ENCODE measurements at regions not wholly inside any gene's neighbourhood (a gene's known extent, or its start where the extent isn't known, plus 50 kb on each side); places are given as distances from the start of the nearest gene placed in this dataset.
"Not testable (repeated sequence)": the region's sequence is repeated elsewhere in the genome, so short reads cannot be mapped to it uniquely, and the experiment has no call there.

DNA sequence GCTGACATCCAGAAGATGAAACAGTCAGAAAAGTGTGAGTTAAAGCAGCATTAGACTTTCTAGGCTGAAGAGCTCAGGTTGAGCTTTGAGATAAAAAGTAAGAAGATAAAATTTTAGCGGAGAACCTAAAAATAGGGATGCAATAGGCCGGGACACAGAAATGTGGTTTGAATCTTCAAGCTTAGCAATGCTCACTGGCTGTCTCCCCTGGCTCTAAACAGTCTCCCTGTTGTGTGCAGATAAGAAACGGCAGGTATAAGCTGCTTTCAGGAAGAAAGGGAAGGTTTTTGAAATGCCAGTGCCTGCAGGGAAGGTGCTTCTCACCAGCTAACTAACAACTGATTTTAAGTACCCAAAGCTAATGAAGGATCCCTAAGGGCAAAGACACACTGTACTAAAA lies 718.7 kb upstream of the SGO1 start:
- no peak for DNase-seq

DNA sequence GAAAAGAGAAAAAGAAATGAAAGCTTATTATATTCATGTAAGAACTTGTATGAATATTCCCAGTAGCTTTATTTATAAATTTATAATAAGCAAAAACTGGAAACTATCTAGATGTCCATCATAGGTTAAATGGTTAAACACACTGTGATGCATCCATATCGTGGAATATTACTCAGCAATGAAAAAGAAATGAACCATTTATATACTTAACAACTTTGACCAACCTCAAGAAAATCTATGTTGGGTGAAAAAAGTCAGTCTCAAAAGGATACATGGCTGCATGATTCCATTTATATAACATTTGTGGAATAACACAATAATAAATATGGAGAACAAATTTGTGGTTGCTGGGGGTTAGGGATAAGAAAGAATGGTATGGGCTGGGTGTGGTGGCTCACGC lies 713.0 kb upstream of the SGO1 start:
- no peak for DNase-seq

- no peak for DNase-seq
These were observed 704.1 kb upstream of the SGO1 start for GRCh38 chr3:20890111-20890519.

DNA sequence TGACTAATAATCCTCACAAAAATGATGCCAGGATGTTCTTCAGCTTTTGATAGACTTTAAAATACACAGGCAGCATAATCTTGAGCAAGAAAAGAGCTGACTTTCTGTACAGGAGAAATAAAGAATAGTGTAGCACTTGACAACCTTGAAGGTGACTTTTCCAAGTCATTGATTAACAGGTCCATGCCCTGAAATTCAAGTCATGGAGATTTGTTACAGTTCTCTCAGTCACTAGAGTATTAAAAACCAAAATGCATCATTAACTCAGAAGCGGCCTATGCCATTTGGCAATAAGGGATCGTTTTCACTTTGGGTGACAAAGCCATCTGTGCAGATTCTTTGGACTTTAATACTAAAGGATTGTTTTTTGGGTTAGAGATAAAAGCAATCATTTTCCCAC lies 692.7 kb upstream of the SGO1 start:
- no peak for DNase-seq

- DNase-seq: no peak
These were observed 687.2 kb upstream of the SGO1 start for GRCh38 chr3:20873235-20873634.

DNA sequence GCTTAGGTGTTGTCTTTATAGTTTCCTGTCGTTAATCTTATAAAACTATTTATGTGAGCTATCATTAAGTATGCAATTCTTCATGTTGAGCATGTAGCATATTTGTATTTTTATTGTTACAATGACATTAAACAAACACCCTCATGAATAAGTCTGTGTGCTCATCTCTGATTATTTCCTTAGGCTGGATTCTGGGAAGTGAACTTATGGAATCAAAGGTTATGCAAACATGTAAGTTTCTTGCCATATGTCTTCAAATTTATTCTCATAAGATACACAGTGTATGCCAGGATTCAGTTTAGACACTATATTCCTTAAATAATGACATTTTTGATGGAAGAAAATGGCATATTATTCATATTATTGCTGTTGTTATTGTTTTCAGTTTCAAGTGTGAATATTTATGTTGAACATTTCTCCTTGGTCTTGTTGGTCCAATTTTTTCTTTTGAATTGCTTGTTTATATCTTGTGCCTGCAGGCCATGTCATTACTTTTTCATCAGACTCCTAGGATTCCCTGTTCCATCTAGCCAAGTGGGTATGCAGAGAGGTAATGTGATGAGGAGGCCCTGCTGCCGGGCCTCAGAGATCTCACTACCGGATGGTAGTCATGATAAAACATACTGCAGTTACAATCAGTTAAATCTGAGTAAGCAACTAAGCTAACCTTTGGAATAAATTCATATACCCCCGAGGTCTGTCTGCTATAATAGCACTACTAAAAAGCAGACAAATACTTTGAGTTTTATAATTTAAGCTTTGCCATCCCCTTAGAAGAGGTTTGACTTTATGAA lies 684.3 kb upstream of the SGO1 start:
- DNase-seq: no peak

GRCh38 chr3:20865803-20866202 lies 679.8 kb upstream of the SGO1 start:
- no peak for DNase-seq

DNA sequence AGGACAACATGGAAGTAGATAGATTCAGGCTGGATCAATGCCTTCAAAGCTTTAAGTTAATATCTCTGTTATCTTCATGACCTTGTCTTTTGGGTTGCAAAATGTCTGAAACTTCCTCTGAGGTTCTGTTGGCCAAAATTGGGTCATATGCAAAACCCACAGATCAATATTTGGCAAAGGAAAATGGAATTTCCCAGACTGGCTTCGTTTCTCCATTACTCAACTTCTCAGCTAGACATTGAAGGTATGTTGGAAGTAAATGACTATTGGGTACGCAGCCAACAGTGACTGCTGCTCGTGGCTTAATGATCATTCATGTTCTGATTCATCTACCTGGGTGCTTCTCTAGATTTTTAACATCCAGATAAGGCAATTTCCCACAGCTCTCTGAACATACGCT lies 675.4 kb upstream of the SGO1 start:
- DNase-seq: no peak

DNA sequence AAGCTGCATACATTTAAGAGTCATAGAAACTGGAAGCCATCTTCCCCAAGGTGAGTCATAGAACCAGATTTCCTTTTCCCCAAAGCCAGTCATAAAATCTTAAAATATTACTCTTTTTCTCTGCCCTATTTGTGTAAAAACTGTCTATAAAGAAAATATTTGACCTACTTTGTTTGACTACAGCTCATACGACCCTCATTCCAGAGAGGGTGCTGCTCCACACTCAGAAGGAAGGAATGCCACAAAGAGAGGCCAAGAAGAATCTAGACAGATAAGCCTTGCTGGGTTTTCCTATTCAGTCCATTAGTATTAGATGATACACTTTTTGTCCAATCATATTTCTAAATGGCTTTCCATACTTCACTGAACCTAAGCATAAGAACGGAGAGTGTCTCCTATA lies 671.6 kb upstream of the SGO1 start:
- no peak for DNase-seq

DNA sequence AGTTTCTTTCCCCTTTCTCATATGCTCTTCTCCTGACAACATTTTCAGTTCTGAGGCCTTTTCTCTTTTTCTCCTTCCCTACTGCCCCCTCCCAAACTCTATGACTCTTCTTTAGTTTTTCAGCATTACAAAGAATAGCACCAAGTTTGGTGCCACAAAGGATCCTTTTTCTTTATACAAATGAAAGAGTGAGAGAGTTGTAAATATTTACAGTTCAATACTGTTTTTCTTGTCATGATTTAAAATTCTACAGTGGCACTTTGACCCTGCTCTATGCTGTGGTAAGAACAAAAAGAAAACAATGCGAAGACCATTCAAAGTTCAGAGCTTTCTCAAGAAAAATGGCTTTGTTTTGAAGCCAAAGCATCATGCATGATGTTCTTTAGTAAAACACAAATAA lies 667.9 kb upstream of the SGO1 start:
- no peak for DNase-seq

- DNase-seq: no peak
These were observed 666.7 kb upstream of the SGO1 start for GRCh38 chr3:20852712-20853111.

- no peak for DNase-seq
These were observed 664.0 kb upstream of the SGO1 start for GRCh38 chr3:20849975-20850374.

GRCh38 chr3:20846832-20847231 lies 660.8 kb upstream of the SGO1 start:
- DNase-seq: no peak

- no peak for DNase-seq
These were observed 660.1 kb upstream of the SGO1 start for GRCh38 chr3:20846066-20846465.

DNA sequence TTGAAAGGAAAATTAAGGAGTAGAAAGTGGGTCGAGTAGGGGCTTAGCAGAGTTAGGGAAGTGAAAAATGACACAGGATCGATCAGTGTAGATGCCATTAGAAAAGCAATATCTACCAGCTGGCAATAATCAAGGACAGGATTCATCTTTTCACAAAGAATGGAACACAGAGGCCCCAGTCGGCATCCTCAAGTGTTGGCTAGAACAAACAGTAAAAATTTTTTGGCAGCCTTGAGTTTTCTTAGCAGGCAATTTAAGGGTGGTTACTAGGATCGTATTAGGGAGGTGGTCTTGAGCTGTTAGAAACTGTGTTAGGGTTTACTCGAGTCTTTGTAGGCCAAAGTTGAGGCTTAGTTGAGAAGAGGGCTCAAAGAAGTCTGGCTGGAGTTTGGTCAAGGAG lies 658.8 kb upstream of the SGO1 start:
- no peak for DNase-seq

GRCh38 chr3:20842594-20843436 lies 656.8 kb upstream of the SGO1 start:
- DNase-seq: no peak

DNA sequence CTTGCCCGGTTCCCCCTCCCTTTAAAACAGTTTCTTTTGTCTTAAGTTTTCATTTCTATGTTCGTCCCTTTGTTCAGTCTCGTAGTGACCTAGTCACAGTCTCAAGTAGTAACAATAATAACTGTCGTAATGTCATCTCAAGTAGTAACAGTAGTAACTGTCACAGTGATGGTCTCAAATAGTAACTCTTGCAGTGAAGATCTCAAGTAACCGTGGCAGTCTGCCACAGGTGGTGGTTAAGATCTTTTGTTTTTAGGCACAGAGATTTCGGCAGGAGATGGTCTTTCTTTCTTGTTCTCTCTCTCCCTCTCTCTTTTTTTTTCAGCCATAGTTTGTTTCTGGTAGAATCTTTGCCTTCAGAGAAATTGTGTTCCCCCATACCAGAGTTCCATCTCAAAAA lies 656.0 kb upstream of the SGO1 start:
- no peak for DNase-seq

DNA sequence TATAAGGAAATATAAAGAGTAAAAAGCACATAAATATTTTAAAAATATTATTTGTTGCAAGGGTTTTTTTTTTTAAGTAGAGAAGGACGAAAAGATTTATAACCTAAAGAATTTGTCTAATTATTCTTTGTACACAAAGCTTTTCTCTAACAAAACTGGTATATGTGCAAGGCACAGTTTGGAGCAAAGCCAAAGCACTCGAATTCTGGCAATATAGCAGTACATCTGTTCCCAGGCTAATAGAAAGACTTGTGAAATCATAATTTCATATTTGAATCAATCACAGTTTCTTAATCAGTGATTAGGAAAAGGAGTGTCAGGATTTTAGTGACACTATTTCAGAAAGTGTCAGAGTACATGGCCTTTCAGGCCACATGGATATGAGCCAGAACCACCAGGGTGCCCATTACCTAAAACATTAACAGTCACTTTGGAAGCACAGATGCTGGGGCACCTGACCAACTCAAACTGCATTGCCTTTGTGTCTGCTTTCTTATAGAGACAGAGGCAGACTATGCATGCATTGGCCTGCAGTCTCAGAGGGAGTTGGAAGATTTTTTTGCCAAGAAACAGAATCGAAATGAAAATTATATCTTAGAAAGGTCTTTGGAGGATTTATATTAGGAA lies 651.8 kb upstream of the SGO1 start:
- DNase-seq: no peak

GRCh38 chr3:20836801-20837200 lies 650.8 kb upstream of the SGO1 start:
- DNase-seq: no peak

- no peak for DNase-seq
These were observed 647.0 kb upstream of the SGO1 start for GRCh38 chr3:20832963-20833362.

DNA sequence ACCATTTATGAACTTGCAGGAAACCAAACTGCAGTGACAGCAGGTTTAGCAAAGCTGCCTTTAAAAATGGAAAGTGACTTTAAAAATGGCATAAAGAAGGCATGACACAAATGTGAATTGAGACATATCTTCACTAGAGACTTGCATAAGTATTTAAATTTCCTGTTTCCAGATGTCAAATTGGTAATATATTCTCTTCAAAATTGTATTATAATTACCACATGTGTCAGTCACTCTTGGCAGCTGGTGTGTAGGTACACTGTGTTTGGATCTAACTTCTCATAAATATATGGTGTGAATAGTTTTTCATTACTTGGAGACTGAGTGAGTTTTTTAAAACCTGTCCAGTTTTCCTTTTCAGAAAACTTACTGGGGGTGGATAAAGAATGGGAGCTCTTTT lies 636.2 kb upstream of the SGO1 start:
- DNase-seq: no peak

DNA sequence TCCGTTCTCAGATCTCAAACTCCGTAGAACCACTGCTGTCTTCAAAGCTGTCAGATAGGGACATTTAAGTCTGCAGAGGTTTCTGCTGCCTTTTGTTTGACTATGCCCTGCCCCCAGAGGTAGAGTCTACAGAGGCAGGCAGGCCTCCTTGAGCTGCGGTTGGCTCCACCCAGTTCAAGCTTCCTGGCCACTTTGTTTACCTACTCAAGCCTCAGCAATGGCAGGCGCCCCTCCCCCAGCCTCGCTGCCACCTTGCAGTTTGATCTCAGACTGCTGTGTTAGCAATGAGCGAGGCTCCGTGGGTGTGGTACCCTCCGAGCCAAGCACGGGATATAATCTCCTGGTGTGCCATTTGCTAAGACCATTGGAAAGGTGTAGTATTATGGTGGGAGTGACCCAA lies 634.9 kb upstream of the SGO1 start:
- not testable (repeated sequence) for DNase-seq

GRCh38 chr3:20811631-20812030 lies 625.6 kb upstream of the SGO1 start:
- no peak for DNase-seq

GRCh38 chr3:20811006-20811405 lies 625.0 kb upstream of the SGO1 start:
- no peak for DNase-seq
